Suprapubic skin (tissue), 4 donors: ENCODE measurements at regions not wholly inside any gene's neighbourhood (a gene's known extent, or its start where the extent isn't known, plus 50 kb on each side); places are given as distances from the start of the nearest gene placed in this dataset.

ENCODE experiments used
- DNase-seq, 2 donors: peaks; one replicate each; pipeline ENCODE4 v3.0.0-alpha.2; 2019; ENCODE audit warnings: low spot score in 2 of 2
- H3K27ac ChIP-seq: fragments of 200-600 bp; sonication (generic); one replicate; pipeline ENCODE4 v1.5.1; 2019
- H3K27me3 ChIP-seq: fragments of 200-600 bp; sonication (generic); one replicate; pipeline ENCODE4 v1.5.1; 2019
- H3K36me3 ChIP-seq: fragments of 200-600 bp; sonication (generic); one replicate; pipeline ENCODE4 v1.5.1; 2019
- H3K4me1 ChIP-seq: fragments of 200-600 bp; sonication (generic); one replicate; pipeline ENCODE4 v1.5.1; 2019
- H3K4me3 ChIP-seq: fragments of 200-600 bp; sonication (generic); one replicate; pipeline ENCODE4 v1.5.1; 2019; ENCODE audit warnings: mild to moderate bottlenecking
- H3K9me3 ChIP-seq: fragments of 200-600 bp; sonication (generic); one replicate; pipeline ENCODE4 v1.5.1; 2019
- EP300 ChIP-seq: sonication (generic); formaldehyde crosslinking; IDR thresholded peaks from one replicate; pipeline ENCODE4 v1.6.1; 2017; ENCODE audit warnings: antibody characterized with exemption
- POLR2A ChIP-seq, 2 donors: fragments of 450-650 bp; IDR thresholded peaks; one replicate each; pipeline ENCODE4 v1.6.1; 2017; ENCODE audit warnings: antibody characterized with exemption in 2 of 2, mild to moderate bottlenecking in 2 of 2, moderate library complexity in 2 of 2
- POLR2AphosphoS5 ChIP-seq, 3 donors: sonication (generic); formaldehyde crosslinking; IDR thresholded peaks; one replicate each; pipeline ENCODE4 v1.6.1; 2017; ENCODE audit warnings: antibody characterized with exemption in 3 of 3
- WGBS: methylation state at CpG from one replicate; pipeline ENCODE4 v1.1.5; 2018; 5-methylcytosine and 5-hydroxymethylcytosine counted together
- TF ChIP-seq, protein P1 (sequence below), 2 donors: fragments of 200-600 bp in 1 of 2; fragments of 450-650 bp in 1 of 2; sonication (generic) in 1 of 2; IDR thresholded peaks; one replicate each; pipeline ENCODE4 v1.5.1; 2016 to 2019; ENCODE audit warnings: antibody characterized with exemption in 2 of 2, mild to moderate bottlenecking in 1 of 2, moderate library complexity in 1 of 2

DNA sequence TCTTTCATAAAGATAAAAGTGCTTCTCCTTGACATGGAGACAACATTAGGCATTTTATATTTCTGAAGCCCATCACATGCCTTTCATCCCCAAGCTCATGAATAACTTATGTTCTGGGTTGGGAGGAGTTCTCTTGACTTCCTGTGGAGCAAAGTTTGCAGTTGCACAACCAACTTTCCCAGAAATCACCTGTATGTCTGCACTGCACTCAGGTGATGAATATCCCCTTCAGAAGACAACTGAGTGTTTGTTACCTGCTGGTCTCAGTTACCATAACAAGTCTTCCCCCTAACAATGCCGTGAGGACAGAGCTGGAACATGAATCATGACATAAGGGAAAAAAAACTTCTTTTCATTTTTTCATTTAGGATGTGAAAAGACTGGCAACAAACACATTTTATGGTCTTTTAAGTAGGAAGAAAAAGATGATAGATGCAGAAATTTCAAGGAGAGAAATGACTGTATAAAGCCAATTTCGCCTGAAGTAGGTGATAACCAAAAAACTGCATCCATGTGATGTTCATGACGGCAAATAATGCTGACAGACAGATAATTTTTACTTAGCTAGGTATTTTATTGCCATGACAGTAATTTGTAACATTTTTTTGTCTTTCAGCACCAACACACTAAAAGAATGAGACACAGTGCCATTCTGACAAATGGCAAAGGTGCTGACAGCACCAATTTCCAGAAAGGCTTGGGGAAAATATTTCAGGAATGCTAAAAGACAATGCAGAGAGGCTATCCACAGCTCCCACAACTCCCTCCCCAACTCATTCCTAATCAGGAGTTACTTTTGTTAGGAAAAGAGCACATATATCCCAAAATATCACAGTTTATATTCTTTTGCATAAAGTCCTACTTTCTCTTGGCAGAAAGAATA lies 656.3 kb downstream of the PRELID2 start:
- no peaks in the 10 kb centered on the region for H3K4me1 ChIP-seq
- no peak overlapping the region for H3K4me3 ChIP-seq
- WGBS = 56% methylated on average over 3 of the region's 3 CpGs
- no peak for DNase-seq
- no peaks in the 10 kb centered on the region for H3K36me3 ChIP-seq
- TF ChIP-seq POLR2A (IDR thresholded peaks at IDR 0.05) (no peak), EP300 (no peak), POLR2AphosphoS5 (IDR thresholded peaks at IDR 0.05) (no peak)
- TF ChIP-seq, protein P1, sequence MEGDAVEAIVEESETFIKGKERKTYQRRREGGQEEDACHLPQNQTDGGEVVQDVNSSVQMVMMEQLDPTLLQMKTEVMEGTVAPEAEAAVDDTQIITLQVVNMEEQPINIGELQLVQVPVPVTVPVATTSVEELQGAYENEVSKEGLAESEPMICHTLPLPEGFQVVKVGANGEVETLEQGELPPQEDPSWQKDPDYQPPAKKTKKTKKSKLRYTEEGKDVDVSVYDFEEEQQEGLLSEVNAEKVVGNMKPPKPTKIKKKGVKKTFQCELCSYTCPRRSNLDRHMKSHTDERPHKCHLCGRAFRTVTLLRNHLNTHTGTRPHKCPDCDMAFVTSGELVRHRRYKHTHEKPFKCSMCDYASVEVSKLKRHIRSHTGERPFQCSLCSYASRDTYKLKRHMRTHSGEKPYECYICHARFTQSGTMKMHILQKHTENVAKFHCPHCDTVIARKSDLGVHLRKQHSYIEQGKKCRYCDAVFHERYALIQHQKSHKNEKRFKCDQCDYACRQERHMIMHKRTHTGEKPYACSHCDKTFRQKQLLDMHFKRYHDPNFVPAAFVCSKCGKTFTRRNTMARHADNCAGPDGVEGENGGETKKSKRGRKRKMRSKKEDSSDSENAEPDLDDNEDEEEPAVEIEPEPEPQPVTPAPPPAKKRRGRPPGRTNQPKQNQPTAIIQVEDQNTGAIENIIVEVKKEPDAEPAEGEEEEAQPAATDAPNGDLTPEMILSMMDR (IDR thresholded peaks at IDR 0.05) = no peak
- no peaks in the 10 kb centered on the region for H3K27me3 ChIP-seq
- H3K9me3 ChIP-seq = no peaks in the 10 kb centered on the region
- H3K27ac ChIP-seq = no peak overlapping the region

GRCh38 chr5:145176041-145176440 lies 659.1 kb downstream of the PRELID2 start:
- H3K36me3 ChIP-seq = no peaks in the 10 kb centered on the region
- no peaks in the 10 kb centered on the region for H3K4me1 ChIP-seq
- H3K27me3 ChIP-seq = no peaks in the 10 kb centered on the region
- H3K4me3 ChIP-seq = no peak overlapping the region
- TF ChIP-seq POLR2A (IDR thresholded peaks at IDR 0.05) (no peak), POLR2AphosphoS5 (IDR thresholded peaks at IDR 0.05) (no peak)
- WGBS = 72% methylated on average over 3 of the region's 3 CpGs
- no peak overlapping the region for H3K27ac ChIP-seq
- no peak for DNase-seq
- no peaks in the 10 kb centered on the region for H3K9me3 ChIP-seq

GRCh38 chr5:145166110-145166509 lies 669.0 kb downstream of the PRELID2 start:
- no peaks in the 10 kb centered on the region for H3K9me3 ChIP-seq
- no peak for DNase-seq
- H3K27ac ChIP-seq = no peak overlapping the region
- H3K4me1 ChIP-seq = no peaks in the 10 kb centered on the region
- WGBS = 84% methylated on average over 5 of the region's 5 CpGs
- TF ChIP-seq POLR2A (IDR thresholded peaks at IDR 0.05) (no peak), EP300 (no peak)
- TF ChIP-seq, protein P1 (IDR thresholded peaks at IDR 0.05) = no peak
- H3K36me3 ChIP-seq = no peaks in the 10 kb centered on the region
- no peaks in the 10 kb centered on the region for H3K27me3 ChIP-seq
- H3K4me3 ChIP-seq = no peak overlapping the region

- whole genome bisulfite sequencing = 66% methylated on average over 3 of the region's 3 CpGs
Observed at GRCh38 chr5:145163876-145164275, 671.3 kb downstream of the PRELID2 start.

GRCh38 chr5:145162626-145163025 lies 672.5 kb downstream of the PRELID2 start:
- Histone ChIP-seq H3K4me1 (no peaks in the 10 kb centered on the region), H3K27me3 (no peaks in the 10 kb centered on the region), H3K9me3 (no peaks in the 10 kb centered on the region), H3K27ac (no peak overlapping the region), H3K36me3 (no peaks in the 10 kb centered on the region), H3K4me3 (no peak overlapping the region)
- DNase-seq = no peak
- TF ChIP-seq EP300 (no peak), POLR2A (IDR thresholded peaks at IDR 0.05) (no peak), POLR2AphosphoS5 (IDR thresholded peaks at IDR 0.05) (no peak)
- TF ChIP-seq, protein P1 (IDR thresholded peaks at IDR 0.05) = no peak

More at GRCh38 chr5:145163876-145164275, 671.3 kb downstream of the PRELID2 start:
- H3K36me3 ChIP-seq = no peaks in the 10 kb centered on the region
- no peaks in the 10 kb centered on the region for H3K27me3 ChIP-seq
- no peak for DNase-seq
- H3K4me3 ChIP-seq = no peak overlapping the region
- H3K9me3 ChIP-seq = no peaks in the 10 kb centered on the region
- no peaks in the 10 kb centered on the region for H3K4me1 ChIP-seq
- H3K27ac ChIP-seq = no peak overlapping the region
- TF ChIP-seq POLR2A (IDR thresholded peaks at IDR 0.05) (no peak), POLR2AphosphoS5 (IDR thresholded peaks at IDR 0.05) (no peak), EP300 (no peak)
- TF ChIP-seq, protein P1 (IDR thresholded peaks at IDR 0.05) = no peak
